ENCODE measurements at regions not wholly inside any gene's neighbourhood (a gene's known extent, or its start where the extent isn't known, plus 50 kb on each side); places are given as distances from the start of the nearest gene placed in this dataset.
"Not testable (repeated sequence)": the region's sequence is repeated elsewhere in the genome, so short reads cannot be mapped to it uniquely, and the experiment has no call there.

DNA sequence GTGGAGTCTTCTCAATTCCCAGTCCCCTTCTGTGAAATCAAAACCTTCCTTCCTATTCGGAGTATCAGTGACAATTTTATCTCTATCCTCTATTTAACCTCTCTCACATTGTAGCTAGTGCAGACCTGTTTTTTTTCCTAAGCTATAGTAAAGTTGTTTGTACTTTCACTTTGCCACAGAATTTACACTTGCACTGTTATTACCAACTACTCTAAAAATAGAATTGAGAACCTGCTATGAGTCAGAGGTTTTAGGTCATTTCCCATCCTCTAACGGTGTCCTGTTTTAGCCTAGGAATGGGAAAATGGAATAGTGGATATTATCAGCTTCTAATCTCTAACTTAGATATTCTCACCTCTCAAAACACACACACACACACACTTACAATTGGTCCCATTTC, 862.7 kb downstream of the NCAM2 start:
- no peak for DNase-seq

DNA sequence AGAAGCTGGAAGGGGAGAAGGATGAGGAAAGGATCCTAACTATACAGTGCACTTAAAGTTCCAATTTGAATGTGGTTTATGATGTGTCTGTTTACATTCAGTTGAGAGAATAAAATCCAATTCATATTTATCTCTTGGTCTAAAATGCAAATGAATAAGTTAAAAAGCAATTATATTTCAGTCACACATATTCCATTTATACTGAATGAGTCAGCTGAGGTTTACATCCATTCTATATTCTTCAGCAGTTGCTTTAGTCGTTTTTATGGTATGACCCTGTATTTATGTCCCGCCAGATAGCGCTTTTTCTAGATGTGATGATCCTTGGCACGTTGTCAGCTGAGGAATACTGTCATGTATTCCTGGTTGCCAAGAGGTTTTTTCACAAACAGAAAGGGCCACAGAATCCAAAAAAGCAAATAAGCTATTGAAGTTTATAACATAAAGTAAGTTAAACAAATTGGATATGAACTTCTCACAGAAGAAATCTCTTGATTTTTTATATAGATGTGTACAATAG, 866.2 kb downstream of the NCAM2 start:
- no peak for DNase-seq

DNA sequence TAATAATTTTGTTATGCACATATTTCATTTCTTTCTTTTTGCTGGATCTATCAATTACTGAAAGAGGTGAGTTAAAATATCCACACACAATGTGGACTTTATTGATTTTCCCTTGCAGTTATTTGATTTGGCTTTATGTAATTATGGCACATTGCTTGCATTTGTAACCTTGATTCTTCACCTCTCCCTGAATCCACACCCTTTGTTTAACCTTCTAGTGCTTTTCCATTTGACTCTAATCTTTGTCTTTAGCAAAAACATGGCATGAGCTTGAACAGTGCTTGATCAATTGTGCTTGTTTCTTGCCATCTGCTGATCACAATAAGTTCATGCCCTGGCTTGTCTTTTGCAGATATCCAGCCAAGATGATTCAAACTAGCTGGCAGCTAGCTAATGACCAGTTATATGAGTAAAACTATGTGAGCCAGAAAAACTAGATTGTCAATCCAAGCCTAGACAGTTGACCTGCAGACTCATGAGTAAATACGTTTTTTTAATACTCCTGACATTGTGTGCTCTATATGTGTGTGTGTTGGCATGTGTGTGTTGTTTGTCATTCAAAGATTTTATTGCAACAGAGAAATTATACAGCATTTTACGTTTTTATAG, 899.2 kb downstream of the NCAM2 start:
- DNase-seq = no peak

DNA sequence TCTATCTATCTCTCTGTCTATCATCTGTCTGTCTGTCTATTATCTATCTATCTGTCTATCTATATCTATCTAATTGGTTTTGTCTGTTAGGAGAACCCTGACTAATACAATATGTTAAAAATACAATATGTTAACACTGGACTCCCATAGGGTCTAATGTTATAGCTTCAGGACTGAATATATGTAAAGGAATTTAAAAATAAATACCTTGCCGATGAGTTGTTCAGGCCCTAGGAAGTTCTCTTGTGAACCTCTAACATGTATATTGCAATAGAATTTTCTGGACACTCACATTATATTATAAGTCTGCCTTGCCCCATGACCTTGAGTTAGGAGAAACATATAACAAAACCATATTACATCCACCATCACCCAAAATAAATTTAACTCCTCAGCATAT, 900.6 kb downstream of the NCAM2 start:
- DNase-seq = no peak

DNA sequence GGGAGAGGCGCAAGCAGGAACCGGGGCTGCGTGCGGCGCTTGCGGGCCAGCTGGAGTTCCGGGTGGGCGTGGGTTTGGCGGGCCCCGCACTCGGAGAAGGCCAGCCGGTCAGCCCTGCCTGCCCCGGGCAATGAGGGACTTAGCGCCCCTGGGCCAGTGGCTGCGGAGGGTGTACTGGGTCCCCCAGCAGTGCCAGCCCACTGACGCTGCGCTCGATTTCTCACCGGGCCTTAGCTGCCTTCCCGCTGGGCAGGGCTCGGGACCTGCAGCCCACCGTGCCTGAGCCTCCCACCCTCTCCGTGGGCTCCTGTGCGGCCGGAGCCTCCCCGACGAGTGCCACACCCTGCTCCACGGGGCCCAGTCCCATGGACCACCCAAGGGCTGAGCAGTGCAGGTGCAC, 904.2 kb downstream of the NCAM2 start:
- DNase-seq = not testable (repeated sequence)

DNA sequence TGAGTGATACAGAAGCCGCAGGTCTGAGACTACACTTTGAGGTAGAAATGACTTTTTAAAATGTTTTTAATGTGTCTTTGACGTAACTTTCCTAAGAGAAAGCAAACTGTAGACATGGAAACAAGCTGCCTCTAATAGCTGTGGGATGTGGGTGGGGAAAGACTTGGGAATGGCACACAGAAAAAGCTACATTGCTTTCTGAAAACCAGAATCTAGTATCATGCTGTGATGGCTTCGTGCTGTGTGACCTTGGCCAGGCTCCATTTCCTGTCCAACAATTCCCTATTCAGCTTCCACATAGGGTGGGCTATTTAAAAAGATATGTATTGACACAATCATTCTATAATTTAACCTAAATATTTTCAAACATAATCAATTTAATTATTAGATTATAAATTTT, 909.1 kb downstream of the NCAM2 start:
- DNase-seq = no peak

DNA sequence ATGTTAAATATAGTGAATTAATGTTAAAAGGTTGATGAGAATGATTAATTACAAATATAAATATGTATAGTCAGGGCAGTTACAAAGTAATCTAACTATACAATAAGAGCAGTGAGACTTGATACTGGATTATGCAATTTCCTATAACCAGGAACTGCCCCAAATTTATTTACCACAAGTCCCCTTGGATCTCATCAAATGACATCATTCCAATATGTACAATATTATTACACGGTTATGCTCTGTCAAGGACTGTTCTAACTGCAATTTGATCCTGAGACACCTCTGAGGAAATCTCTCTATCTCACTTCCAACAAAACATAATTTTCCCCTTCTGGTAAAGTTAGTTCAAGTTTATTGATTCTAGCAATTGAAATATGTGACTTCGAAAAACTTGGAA, 917.6 kb downstream of the NCAM2 start:
- no peak for DNase-seq

DNA sequence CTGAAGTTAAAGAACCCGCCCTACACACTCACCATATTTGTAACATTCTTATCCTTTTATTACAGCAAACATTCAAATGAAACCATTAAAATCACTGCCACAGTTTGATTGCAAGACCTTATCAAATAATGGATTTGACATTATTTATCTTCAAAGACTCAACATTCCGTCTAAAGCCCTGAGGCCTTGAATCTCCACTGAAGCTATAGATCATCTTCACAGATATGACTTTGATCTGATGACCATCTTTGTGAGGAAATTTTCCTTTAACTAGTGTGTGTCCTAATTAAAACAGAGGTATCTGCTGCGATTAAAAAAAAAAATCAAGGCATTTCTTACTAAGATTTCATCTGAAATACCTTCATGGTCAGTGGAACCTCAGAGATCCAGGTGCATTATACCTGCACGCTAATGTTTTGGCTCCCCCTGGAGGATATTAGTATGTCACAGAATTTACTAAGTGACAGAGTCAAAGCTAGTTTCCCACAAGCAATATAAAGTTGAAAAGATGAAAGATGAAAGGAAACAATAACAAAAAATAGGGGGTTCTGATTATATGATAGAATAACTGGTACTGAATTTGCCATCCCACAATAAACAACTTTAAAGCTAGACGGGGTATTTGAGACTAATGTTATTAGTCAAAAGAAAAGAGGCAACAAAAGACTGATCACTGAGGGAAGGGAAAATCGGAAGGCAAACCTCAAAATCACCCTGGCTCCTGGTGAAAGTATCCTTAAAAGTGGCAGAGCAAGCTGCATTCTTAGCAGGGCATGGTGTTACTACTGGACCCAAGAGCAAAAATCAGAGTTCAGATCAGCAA, 923.4 kb downstream of the NCAM2 start:
- DNase-seq = no peak

DNA sequence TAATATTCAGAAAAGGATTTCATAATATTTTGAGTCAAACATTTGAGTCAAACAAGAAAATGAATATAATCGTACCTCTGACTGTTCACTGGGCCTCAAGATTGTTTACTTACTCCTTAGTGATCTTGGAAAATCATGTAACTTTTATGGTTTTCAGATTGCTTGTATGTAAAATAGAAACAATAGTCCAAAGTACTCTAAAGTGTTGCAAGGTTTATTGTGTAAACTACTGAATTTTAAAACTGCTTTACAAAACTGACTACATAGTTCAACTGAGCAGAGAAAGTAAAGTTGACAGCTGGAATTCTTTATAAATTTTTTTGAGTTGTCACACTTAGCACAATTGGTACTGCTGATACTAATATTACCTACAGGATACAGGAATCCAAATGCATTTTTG, 931.0 kb downstream of the NCAM2 start:
- no peak for DNase-seq

DNA sequence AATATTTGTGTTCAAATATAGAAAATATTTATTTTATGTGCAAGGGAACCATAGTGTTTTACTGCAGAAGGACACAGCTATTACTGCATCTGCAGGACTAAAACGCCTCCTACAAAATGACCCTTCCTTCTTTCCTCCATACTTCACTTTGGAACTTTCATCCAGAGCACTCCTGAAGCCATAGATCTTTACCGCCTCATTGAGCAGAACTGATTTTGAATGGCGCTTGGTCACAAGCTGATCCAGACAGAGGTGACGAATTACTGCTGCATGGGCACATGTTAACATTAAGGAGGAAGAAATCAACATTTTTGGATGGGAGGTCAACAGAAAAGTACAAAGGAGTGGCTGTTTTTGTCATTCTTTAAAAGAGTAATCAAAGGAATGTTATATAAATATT, 931.6 kb downstream of the NCAM2 start:
- DNase-seq = no peak

DNA sequence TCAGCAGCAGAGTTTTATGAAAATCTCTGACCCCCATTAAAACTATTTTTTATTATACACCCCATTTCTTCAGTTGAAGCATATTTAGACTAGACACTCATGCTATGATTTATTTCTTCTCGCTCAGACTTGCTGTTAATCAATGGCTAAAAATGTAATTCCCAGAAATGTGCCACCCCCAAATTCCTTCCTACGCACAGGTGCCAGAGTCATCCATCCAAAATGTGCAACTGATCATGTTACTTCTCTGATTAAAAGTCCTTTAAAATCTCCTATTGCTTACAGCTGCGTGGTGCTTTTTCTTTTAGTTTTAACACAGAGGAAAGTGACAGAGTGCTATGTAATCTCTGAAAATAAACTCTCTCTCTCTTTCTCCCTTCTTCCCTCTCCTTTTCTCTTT, 954.4 kb downstream of the NCAM2 start:
- DNase-seq = no peak

DNA sequence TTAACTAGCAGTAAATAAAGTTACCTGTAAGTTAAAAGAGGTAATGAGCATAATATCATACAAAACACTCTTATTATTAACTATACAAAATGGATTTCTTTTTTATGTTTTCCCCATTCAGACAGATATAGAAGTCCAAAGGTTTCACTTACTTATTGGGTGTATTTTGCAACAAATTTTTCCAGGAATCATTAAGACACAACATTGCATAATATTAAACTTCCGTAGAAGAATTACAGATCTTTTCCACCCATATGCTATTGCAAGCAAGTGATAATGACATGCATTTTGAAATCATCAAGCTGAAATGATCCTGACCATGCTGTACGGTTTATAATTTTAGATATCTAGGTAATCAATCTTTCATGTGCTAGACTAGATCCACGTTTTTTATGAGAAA, 957.0 kb downstream of the NCAM2 start:
- DNase-seq = no peak

DNA sequence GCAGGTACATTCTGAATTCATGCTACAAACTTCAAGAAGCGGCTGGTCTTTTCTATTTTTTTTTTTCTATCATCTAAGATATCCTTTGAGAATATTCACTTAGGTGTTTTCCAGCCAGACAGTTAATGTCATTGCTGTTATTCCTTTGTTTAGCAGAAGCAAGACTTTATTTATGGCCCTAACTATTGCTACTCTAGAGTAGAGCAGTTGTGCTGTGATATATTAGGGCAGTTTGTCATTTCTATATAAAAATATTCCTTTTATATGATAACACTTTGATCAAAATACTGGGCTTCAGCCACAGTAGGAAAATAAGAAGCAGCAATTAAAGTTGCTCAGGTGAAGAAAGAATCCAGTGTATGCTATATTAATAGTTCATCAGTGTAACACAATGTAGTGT, 959.3 kb downstream of the NCAM2 start:
- DNase-seq = no peak

DNA sequence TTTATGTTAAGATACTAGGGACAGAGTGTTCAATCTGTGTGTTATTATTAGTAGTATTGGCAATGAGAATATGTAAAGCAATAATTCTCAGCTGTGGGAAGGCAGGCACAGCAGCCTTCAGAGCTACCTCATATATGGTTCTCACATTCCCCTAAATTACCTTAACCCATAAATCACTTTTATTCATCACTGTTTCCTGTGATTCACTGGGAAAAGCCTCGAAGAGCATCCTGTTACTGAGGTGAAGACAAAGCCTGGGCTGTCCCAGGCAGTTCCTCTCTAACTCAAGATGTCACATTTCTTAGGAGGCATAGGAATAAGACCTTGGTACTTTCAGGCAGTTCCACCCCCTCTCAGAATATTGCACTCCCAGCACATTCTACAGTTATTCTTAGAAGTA, 965.7 kb downstream of the NCAM2 start:
- no peak for DNase-seq

DNA sequence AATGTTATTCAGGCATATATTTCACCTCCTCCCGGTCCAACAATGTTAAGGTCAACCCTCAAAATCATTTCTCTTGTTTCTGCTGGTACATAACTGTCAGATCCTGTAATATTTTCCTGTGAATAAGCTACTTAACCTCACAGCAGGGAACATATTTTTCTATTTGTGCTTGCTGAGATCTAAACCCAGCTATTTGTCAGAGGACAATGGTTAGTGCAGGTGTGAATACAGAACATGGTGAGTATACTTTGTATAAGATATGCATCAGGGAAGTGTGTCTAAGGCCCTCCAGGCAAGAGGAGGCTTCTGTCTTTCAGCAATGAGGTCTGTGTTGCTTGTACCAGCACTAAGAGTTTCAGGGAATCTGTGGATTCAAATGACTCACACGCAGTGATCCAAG, 970.6 kb downstream of the NCAM2 start:
- no peak for DNase-seq

DNA sequence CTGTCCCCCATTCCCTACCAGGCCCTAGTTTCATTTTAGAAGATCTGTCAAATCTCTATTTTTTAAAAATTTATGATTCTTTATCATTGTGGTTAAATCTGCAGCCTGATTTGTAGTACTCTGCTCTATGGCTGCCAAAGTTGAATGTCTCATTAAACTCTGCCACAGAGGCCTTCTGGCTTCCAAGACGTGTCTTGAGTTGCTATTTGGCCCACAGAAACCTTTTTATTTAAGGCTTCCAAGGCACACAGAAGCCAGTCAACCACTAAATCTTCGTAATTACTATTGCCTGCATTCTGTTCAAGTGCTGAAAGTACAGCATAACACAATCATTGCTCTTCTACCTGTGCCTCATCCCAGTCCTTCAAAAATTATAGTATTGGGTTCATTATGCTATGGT, 971.0 kb downstream of the NCAM2 start:
- no peak for DNase-seq

DNA sequence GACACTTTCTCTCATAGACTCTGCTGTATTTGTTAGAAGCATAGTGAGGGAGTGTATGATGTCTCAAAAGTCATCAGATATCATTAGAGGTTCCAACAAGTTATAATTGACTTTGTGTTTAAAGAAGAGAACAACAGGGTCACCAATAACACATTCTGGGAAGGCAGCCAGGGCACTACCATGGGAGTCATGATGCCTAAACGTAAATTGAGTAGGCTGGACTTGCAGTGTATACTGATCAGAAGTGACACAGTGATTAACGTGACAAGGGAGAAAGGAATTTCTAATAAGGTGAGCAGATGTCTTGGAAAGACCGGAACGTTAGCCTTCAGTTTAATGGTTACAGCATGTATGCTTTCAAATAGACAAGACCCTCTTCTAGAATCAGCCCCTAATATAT, 973.2 kb downstream of the NCAM2 start:
- no peak for DNase-seq

DNA sequence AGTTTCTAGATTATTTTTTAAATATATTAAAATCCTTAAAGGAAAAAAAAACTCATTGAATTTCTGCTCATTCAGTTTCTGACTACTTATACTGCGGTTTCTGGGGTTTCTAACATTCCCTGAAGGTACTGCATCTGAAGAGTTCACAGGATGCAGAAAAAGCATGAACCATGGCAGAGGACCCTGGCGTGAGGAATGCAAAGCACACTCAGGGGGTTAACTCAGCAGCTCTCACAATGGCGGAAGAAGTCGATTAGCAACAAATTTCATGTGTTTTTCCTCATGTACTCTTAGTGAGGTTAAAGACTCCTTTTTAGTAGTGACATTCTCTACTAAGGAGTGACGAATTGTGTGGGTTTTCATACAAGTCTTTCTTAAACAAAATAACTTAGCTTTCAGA, 975.6 kb downstream of the NCAM2 start:
- DNase-seq = no peak

DNA sequence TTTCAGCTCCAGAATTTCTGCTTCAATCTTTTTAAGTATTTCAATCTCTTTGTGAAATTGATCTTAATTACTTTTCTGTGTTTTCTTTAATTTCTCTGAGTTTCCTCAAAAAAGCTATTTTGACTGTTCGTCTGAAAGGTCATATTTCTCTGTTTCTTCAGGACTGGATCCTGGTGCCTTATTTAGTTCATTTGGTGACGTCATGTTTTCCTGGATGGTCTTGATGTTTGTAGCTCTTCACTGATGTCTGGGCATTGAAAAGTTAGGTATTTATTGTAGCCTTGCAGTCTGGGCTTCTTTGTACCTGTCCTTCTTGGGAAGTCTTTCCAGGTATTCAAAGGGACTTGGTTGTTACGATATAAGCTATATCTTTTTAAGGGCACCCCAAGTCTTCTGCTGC, 998.7 kb downstream of the NCAM2 start:
- no peak for DNase-seq

DNA sequence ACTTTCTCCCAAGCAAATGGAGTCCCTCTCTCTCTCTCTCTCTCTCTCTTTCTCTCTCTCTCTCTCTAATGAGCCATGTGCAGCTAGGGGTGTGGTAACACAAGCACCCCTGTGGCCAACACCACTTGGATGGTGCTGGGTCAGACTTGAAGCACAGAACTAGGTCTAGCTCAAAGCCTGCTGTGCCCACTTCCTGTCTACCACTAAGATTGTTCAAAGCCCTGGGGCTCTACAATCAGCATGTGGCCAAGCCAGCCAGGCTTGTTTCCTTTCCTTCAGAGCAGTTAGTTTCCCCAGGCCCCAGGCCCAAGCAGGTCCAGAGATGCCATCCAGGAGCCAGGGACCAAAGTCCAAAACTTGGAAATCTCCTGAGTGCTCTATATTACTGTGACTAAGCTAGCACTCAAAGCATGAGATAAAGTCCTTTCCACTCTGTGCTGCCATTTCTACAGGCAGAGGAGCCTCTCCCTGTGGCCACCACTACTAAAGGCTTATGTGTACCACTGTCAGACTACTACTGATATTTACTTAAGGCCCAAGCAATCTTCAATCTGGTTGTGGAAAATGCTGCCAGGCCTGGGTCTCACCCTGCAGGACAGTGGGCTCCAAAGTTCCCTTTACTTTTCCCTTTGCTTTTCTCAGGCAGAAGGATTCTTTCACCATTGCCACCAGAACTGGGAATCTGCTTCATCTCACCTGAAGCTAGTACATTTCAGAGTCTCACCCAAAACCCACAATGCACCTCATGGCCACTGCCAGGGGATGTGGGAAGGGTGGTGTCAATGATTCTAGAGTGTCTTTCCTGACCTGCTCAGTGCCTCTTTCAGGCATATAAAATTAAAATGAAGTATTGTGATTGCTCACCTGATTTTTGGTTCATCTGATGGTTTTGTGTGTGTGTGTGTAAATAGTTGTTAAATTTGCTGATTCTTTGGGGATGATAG, 999.5 kb downstream of the NCAM2 start:
- no peak for DNase-seq

DNA sequence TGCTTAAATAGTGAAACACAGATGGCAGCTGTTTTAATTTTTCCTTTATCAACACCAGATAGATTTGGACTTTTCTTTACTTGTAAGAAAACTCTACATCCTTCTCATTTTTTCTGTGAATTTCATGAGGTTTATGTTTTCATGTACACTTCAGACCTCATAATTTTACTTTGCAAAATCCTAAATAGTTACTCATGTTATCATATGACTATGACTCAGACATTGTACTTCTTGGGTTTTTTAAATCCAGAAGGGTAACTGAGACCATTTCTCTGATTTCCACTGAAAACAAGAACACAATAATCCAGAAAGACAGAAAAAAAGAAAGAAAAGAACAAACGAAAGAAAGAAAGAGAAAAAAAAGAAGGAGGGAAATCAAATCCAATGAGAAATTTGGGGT, 1021.6 kb downstream of the NCAM2 start:
- DNase-seq = no peak

DNA sequence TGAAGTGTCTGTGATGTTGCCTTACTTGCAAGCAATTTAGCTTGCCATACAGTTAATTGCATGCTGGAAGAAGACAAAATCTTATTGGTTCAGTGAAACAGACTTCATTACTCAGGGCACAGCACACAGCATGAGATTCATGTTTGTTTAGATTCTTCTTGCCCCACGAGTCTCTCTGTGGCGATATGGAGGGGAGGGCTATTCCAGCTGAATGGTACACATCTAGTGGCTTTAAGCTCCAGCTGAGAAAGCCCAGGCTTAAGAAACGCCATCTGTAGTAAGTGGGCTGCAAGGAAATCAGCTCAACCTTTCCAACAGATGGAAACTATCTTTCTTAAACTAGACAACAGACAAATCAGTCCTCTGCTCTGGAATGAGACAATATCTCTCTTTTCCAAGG, 1022.0 kb downstream of the NCAM2 start:
- DNase-seq = no peak

DNA sequence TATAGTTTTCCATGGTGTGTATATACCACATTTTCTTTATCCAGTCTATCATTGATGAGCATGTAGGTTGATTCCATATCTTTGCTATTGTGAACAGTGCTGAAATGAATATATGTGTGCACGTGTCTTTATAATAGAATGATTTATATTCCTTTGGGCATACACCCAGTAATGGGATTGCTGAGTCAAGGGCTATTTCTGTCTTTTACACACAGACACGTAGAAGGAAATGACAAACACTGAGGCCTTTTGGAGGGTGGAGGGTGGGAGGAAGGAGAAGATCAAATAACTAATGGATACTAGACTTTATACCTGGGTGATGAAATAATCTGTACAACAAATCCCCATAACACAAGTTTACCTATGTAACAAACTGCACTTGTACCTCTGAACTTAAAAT, 1025.7 kb downstream of the NCAM2 start:
- DNase-seq = not testable (repeated sequence)

DNA sequence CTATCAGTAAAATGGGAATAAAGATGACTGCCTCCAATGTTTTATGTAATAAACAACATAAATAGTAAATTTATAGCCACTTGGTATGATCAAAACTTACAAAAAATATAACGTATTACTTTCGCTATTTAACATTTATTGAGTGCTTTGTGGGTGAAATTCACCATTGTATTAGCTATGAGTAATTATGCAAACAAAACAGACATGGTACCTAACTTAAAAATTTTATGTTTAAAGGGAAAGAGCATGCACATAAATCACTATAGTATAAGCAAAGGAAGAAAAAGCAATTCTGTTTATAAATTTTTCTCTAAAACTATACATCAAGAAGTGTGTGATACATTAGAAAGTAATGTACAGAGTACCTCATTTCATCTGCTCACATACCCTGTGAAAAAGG, 1046.2 kb downstream of the NCAM2 start:
- no peak for DNase-seq
